ENCODE measurements at regions not wholly inside any gene's neighbourhood (a gene's known extent, or its start where the extent isn't known, plus 50 kb on each side); places are given as distances from the start of the nearest gene placed in this dataset.

DNA sequence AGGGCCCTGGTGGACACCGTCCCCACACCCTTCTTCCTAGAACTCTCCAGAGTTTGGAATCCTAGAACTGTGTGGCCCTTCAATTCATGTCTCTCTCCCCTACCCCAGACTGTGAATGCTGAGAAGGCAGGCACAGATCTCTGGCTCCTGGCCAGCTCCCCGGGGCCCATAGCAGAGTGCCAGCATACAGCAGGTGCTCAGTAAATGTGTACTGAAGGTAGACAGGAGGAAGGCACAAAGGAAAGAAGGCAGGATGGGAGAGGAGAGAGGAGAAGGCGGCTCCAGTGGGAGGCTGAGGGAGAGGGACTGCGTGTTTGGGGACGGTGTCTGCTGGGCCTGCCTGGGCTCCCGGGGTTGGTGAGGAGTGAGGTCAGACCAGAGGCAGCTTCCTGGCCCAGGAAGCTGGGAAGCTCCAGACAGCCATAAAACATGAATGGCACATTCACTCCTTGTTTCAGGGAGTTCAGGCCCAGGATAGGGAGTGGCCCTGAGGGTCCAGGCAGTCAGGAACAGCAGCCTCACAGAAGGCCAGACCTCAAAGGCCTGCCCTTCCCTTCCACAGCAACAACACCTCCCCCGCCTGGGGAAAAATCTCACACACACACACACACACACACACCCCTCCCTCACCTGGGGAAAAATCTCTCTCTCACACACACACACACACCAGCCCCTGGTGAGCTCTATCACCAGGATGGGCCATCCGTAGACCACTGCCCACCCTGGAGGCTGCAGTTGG lies 137.1 kb upstream of the PRR20G start:
- no peak for TF ChIP-seq CTCF (IDR thresholded peaks at IDR 0.05 in 8 of 11, conservative IDR thresholded peaks at IDR 0.05 in 3 of 11)
- TF ChIP-seq POLR2AphosphoS5 (IDR thresholded peaks at IDR 0.05), result no peak
